Central memory CD8-positive, alpha-beta T cell (primary cell): ENCODE measurements at regions not wholly inside any gene's neighbourhood (a gene's known extent, or its start where the extent isn't known, plus 50 kb on each side); places are given as distances from the start of the nearest gene placed in this dataset.

ENCODE experiments used
- ATAC-seq: fragments of 150-1000 bp; cut with Tn5 transposase; replicated peaks from 2 replicates; pipeline ENCODE4 v1.10.0; 2022; ENCODE audit warnings: mild to moderate bottlenecking, moderate FRiP score, moderate number of reproducible peaks; ENCODE audit not compliant: poor library complexity, severe bottlenecking; ENCODE audit errors: extremely low read depth
- DNase-seq, 2 donors: peaks; one replicate each; pipeline ENCODE4 v3.0.0; 2021; ENCODE audit warnings: low spot score in 2 of 2
- H3K27ac Mint-ChIP-seq: one replicate; pipeline ENCODE4 v1.8.0; 2022; ENCODE audit warnings: low read depth, mild to moderate bottlenecking, moderate library complexity, mixed read lengths
- H3K27me3 Mint-ChIP-seq: one replicate; pipeline ENCODE4 v1.8.0; 2022; ENCODE audit warnings: mixed read lengths
- H3K36me3 Mint-ChIP-seq: one replicate; pipeline ENCODE4 v1.8.0; 2022; ENCODE audit warnings: mild to moderate bottlenecking, moderate library complexity, mixed read lengths; ENCODE audit not compliant: insufficient read depth
- H3K4me1 Mint-ChIP-seq: one replicate; pipeline ENCODE4 v1.8.0; 2022; ENCODE audit warnings: mixed read lengths
- H3K4me3 Mint-ChIP-seq: one replicate; pipeline ENCODE4 v1.8.0; 2022; ENCODE audit warnings: mild to moderate bottlenecking, moderate library complexity, mixed read lengths
- H3K9me3 Mint-ChIP-seq: one replicate; pipeline ENCODE4 v1.8.0; 2022; ENCODE audit warnings: mixed read lengths

DNA sequence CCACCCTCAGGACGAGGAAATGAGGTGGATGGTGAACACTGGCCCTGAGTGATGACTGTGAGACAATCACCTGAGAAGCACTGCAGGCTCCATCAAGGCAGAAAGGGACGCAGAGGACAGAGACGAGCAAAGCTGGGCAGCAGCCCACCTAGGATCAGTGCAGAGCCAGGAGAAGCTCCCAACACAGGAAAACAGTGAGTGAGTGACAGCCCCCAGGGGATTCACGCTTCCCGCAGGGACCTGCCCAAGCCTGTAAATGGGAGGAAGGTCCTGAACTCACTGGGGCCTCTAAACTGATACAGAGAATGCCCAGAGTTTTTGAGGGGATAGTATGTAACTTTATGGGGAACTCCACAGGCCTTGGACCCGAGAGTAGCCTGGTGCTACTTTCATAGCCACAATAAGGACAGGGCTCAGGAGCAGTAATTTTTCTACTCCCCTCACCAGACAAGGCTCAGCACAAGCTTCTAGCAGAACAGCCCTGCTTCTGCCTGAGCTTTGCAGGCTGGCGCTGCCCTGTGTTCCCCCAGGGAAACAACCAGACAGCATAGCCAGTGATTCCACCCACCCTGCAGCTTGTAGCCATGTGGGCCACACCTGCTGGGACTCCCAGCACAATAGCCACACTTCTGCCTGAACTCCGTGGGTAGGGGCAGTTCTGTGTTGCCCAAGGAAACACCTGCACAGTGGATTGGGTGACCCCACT, 708.4 kb downstream of the POM121L12 start:
- no peak for ATAC-seq
- no peak overlapping the region for H3K27ac Mint-ChIP-seq
- H3K27me3 Mint-ChIP-seq = no peaks in the 10 kb centered on the region
- H3K9me3 Mint-ChIP-seq = peaks cover 29% of the 10 kb centered on the region
- no peaks in the 10 kb centered on the region for H3K36me3 Mint-ChIP-seq
- H3K4me3 Mint-ChIP-seq = no peak overlapping the region
- no peaks in the 10 kb centered on the region for H3K4me1 Mint-ChIP-seq
- DNase-seq = no peak

DNA sequence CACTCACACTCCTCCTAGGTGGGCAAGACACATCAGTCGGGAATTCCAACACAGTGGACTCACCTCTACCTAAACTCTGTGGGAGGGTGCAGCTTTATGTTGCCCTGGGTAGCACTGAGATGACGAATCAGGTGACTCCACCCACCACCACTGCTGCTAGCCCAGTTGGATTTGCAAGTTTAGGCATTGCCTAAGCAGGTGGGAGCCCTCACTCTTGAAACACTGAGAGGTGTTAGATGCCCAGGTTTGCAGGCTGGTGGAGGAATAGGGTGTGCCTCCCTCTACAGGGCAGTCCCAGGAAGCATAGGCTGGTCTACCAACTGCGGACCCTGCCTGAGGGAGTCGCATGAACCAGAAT, 708.9 kb downstream of the POM121L12 start:
- Mint-ChIP-seq H3K36me3 (no peaks in the 10 kb centered on the region), H3K9me3 (peaks cover 29% of the 10 kb centered on the region), H3K27ac (no peak overlapping the region)

GRCh38 chr7:53756946-53757345, 721.5 kb downstream of the POM121L12 start:
- ATAC-seq (no peak), DNase-seq (no peak)
- peaks cover 5% of the 10 kb centered on the region for H3K9me3 Mint-ChIP-seq
- H3K27ac Mint-ChIP-seq = no peak overlapping the region
- H3K4me3 Mint-ChIP-seq = no peak overlapping the region
- H3K36me3 Mint-ChIP-seq = no peaks in the 10 kb centered on the region
- H3K4me1 Mint-ChIP-seq = no peaks in the 10 kb centered on the region
- no peaks in the 10 kb centered on the region for H3K27me3 Mint-ChIP-seq

More for the DNA sequence above, 708.9 kb downstream of the POM121L12 start:
- Mint-ChIP-seq H3K4me1 (no peaks in the 10 kb centered on the region), H3K4me3 (no peak overlapping the region), H3K27me3 (no peaks in the 10 kb centered on the region)
- no peak for ATAC-seq
- DNase-seq = no peak

- ATAC-seq (no peak), DNase-seq (no peak)
- Mint-ChIP-seq H3K9me3 (peaks cover 47% of the 10 kb centered on the region), H3K27ac (no peak overlapping the region), H3K36me3 (no peaks in the 10 kb centered on the region), H3K4me1 (no peaks in the 10 kb centered on the region), H3K4me3 (no peak overlapping the region), H3K27me3 (no peaks in the 10 kb centered on the region)
Measured at GRCh38 chr7:53768186-53768585, 732.8 kb downstream of the POM121L12 start.

DNA sequence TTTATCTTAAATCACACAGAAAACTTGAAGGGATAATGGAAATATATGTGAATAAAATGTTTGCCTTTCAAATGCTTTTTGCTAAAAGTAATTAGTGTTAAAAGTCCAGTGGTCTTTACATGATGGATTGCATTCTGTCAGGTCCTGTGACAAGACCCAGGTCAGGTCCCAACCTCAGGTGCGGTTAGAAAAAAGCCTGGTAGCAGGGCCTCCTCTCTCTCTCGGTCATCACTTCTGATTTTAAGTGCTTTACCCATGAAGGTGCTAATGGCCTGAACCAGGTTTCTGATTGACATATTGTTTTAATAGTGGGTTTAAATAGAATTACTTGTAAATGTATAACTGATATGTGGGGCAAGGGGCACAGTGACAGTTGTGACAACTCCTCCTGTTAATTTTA, 736.3 kb downstream of the POM121L12 start:
- Mint-ChIP-seq H3K27ac (no peak overlapping the region), H3K4me3 (no peak overlapping the region), H3K36me3 (peaks cover 3% of the 10 kb centered on the region), H3K27me3 (no peaks in the 10 kb centered on the region), H3K4me1 (no peaks in the 10 kb centered on the region), H3K9me3 (peaks cover 28% of the 10 kb centered on the region)
- ATAC-seq (no peak), DNase-seq (no peak)

DNA sequence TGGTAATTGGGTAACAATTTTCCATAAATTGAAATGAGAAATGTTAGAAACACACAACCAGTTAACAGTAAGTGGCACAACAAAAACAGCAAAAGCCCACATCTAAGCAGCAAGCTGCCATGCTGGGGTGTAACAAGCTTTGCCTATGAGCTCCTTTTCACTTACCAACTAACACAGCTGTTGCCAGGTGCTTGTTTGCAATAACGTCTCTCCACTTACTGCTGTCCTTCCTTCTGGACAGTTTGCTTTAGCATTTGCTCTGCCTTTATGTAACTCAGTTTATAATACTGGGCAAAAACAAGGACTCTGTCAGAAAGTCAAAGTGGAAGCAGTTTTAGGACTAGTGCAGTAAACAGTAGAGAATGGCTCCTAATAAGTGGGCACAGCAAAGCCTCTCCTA, 740.9 kb downstream of the POM121L12 start:
- peaks cover 3% of the 10 kb centered on the region for H3K36me3 Mint-ChIP-seq
- no peak overlapping the region for H3K4me3 Mint-ChIP-seq
- H3K27ac Mint-ChIP-seq = no peak overlapping the region
- peaks cover 6% of the 10 kb centered on the region for H3K9me3 Mint-ChIP-seq
- no peaks in the 10 kb centered on the region for H3K27me3 Mint-ChIP-seq
- H3K4me1 Mint-ChIP-seq = no peaks in the 10 kb centered on the region
- no peak for ATAC-seq
- no peak for DNase-seq

DNA sequence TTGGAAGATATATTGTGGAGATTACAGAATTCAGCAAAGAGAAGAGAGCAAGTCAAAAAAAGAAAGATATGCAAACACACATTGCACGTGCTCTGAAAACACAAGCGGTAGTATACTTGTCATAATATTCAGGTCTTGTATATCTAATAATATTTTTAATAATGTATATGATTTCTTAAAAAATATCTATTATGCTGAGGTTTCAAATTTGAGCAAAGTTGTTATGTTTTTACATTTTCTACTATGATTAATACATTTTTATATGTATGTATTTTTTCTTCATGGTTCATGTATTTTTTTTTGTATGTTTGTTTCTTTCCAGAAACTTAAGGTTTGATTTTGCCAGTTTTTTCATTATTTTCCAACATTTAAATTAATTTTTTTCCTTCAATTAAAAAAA, 752.4 kb upstream of the VSTM2A start:
- no peak for ATAC-seq
- H3K4me3 Mint-ChIP-seq = no peak overlapping the region
- no peak overlapping the region for H3K27ac Mint-ChIP-seq
- DNase-seq = no peak
- no peaks in the 10 kb centered on the region for H3K36me3 Mint-ChIP-seq
- H3K27me3 Mint-ChIP-seq = no peaks in the 10 kb centered on the region
- no peaks in the 10 kb centered on the region for H3K4me1 Mint-ChIP-seq
- H3K9me3 Mint-ChIP-seq = peaks cover 20% of the 10 kb centered on the region

GRCh38 chr7:53794816-53795215, 747.4 kb upstream of the VSTM2A start:
- H3K4me3 Mint-ChIP-seq = no peak overlapping the region
- no peak for ATAC-seq
- no peaks in the 10 kb centered on the region for H3K27me3 Mint-ChIP-seq
- peaks cover 33% of the 10 kb centered on the region for H3K9me3 Mint-ChIP-seq
- H3K4me1 Mint-ChIP-seq = no peaks in the 10 kb centered on the region
- H3K36me3 Mint-ChIP-seq = no peaks in the 10 kb centered on the region
- no peak for DNase-seq
- H3K27ac Mint-ChIP-seq = no peak overlapping the region

GRCh38 chr7:53800746-53801145, 741.4 kb upstream of the VSTM2A start:
- H3K4me1 Mint-ChIP-seq = no peaks in the 10 kb centered on the region

DNA sequence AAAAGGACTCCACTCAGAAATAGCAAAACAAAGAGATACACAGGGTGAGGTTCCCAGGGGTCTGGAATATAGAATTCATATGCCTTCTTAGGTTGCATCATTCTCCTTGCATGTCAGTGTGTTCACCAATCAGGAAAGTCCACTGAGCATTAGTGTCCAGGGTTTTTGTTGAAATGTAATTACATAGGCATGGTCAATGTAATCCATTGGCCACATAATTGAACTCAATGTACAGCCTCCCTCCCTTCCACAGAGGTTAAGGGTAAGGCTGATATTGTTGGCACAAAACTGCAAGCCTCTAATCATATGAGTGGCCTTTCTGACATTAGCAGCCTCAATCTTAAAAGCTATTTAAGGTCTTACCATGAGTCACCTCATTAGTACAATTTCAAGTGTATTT, 736.1 kb upstream of the VSTM2A start:
- Mint-ChIP-seq H3K27me3 (no peaks in the 10 kb centered on the region), H3K27ac (no peak overlapping the region), H3K4me3 (no peak overlapping the region), H3K9me3 (peaks cover 17% of the 10 kb centered on the region), H3K4me1 (no peaks in the 10 kb centered on the region), H3K36me3 (no peaks in the 10 kb centered on the region)
- no peak for ATAC-seq
- no peak for DNase-seq

More at GRCh38 chr7:53800746-53801145, 741.4 kb upstream of the VSTM2A start:
- Mint-ChIP-seq H3K4me3 (no peak overlapping the region), H3K9me3 (peaks cover 33% of the 10 kb centered on the region), H3K27me3 (no peaks in the 10 kb centered on the region), H3K36me3 (no peaks in the 10 kb centered on the region), H3K27ac (no peak overlapping the region)
- ATAC-seq (no peak), DNase-seq (no peak)

GRCh38 chr7:53811555-53812079, 730.6 kb upstream of the VSTM2A start:
- no peak overlapping the region for H3K27ac Mint-ChIP-seq
- no peak for ATAC-seq
- H3K27me3 Mint-ChIP-seq = no peaks in the 10 kb centered on the region

GRCh38 chr7:53812135-53812534, 730.0 kb upstream of the VSTM2A start:
- DNase-seq = no peak
- Mint-ChIP-seq H3K27ac (no peak overlapping the region), H3K4me1 (no peaks in the 10 kb centered on the region), H3K27me3 (no peaks in the 10 kb centered on the region), H3K4me3 (no peak overlapping the region), H3K9me3 (peaks cover 21% of the 10 kb centered on the region), H3K36me3 (no peaks in the 10 kb centered on the region)
- ATAC-seq = no peak

More at GRCh38 chr7:53811555-53812079, 730.6 kb upstream of the VSTM2A start:
- DNase-seq = no peak
- Mint-ChIP-seq H3K9me3 (peaks cover 21% of the 10 kb centered on the region), H3K36me3 (no peaks in the 10 kb centered on the region), H3K4me3 (no peak overlapping the region), H3K4me1 (no peaks in the 10 kb centered on the region)

DNA sequence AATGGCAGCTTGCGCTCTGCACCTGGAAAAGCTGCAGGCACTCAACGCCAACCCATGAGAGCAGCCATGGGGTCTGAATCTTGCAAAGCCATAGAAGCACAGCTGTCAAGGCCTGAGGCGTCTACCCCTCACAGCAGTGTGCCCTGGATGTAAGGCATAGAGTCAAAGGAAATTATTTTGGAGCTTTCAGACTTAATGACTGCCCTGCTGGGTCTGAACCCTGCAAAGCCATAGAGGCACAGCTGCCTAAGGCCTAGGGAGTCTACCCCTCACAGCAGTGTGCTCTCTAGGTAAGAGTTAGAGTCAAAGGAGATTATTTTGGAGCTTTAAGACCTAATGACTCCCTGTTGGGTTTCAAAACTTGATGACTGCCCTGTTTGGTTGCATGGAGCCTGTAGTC, 706.9 kb upstream of the VSTM2A start:
- no peaks in the 10 kb centered on the region for H3K4me1 Mint-ChIP-seq
- ATAC-seq (no peak), DNase-seq (no peak)
- H3K27me3 Mint-ChIP-seq = no peaks in the 10 kb centered on the region
- peaks cover 36% of the 10 kb centered on the region for H3K9me3 Mint-ChIP-seq
- no peak overlapping the region for H3K4me3 Mint-ChIP-seq
- no peak overlapping the region for H3K27ac Mint-ChIP-seq
- no peaks in the 10 kb centered on the region for H3K36me3 Mint-ChIP-seq
